ENCODE measurements at regions not wholly inside any gene's neighbourhood (a gene's known extent, or its start where the extent isn't known, plus 50 kb on each side); places are given as distances from the start of the nearest gene placed in this dataset.

GRCh38 chr1:57850176-57850940 lies 426.5 kb upstream of the DAB1 start:
- H3K4me1 ChIP-seq (ENCODE audit: control insufficient read depth in 2 of 2, insufficient read depth in 2 of 2, low read length in 2 of 2), result no peaks in the 10 kb centered on the region
- H3K36me3 ChIP-seq (replicated peaks in 1 of 2; ENCODE audit: control extremely low read depth in 1 of 2, control insufficient read depth in 1 of 2, extremely low read depth in 1 of 2, insufficient read depth in 2 of 2, low read length in 1 of 2), result no peaks in the 10 kb centered on the region
- no peak overlapping the region for H3K9ac ChIP-seq (ENCODE audit: low read length)
- CTCF ChIA-PET, result no interaction called here
- H3K4me2 ChIP-seq (replicated peaks; ENCODE audit: low read depth, low read length, poor library complexity, severe bottlenecking), result no peak overlapping the region
- intact Hi-C loops (cut with micrococcal nuclease), result no loop called here
- POLR2A ChIA-PET, result interaction anchor here (0.6 kb wide), 1 partner anchor 17 kb away, joined by 3 read pairs; no protein-coding TSS in a partner anchor
- 73% methylated on average over 5 of the region's 8 CpGs for WGBS (ENCODE audit: insufficient coverage)
- no peaks in the 10 kb centered on the region for H3K4me1 Mint-ChIP-seq
- ATAC-seq (ENCODE audit: low read depth) (no peak), DNase-seq (no peak)
- no peak overlapping the region for H3K4me3 ChIP-seq (ENCODE audit: control extremely low read depth in 1 of 5, extremely low read depth in 1 of 5, insufficient read depth in 1 of 5, low read depth in 2 of 5, low read length in 4 of 5)
- H4K20me1 ChIP-seq (ENCODE audit: control insufficient read depth, insufficient read depth, low read length, poor library complexity, severe bottlenecking), result no peaks in the 10 kb centered on the region
- H2AFZ ChIP-seq (ENCODE audit: insufficient read depth, low read depth, low read length, poor library complexity, severe bottlenecking), result no peak overlapping the region
- H3K27me3 Mint-ChIP-seq, result peaks cover 8% of the 10 kb centered on the region
- no peak overlapping the region for H3K27ac Mint-ChIP-seq
- no peaks in the 10 kb centered on the region for H3K79me2 ChIP-seq (ENCODE audit: control insufficient read depth, insufficient read depth, low read length)
- H3K27me3 ChIP-seq (replicated peaks in 1 of 4; ENCODE audit: control extremely low read depth in 1 of 4, control insufficient read depth in 3 of 4, insufficient read depth in 4 of 4, low read length in 3 of 4), result no peaks in the 10 kb centered on the region
- no peaks in the 10 kb centered on the region for H3K9me3 Mint-ChIP-seq (ENCODE audit: insufficient read depth)
- no peak overlapping the region for H3K27ac ChIP-seq (ENCODE audit: low read length in 2 of 2)
- H3K9me3 ChIP-seq (ENCODE audit: control extremely low read depth in 1 of 3, control insufficient read depth in 2 of 3, insufficient read depth in 1 of 3, low read length in 2 of 3), result no peaks in the 10 kb centered on the region
- no peak overlapping the region for H3K4me3 Mint-ChIP-seq
- TF ChIP-seq CTCF (IDR thresholded peaks at IDR 0.05), result no peak
- TF ChIP-seq EZH2 (IDR thresholded peaks at IDR 0.05; ENCODE audit: borderline replicate concordance, insufficient read depth, low read depth, low read length, poor library complexity, severe bottlenecking), result no peak

GRCh38 chr1:57848406-57848805 lies 424.5 kb upstream of the DAB1 start:
- no peaks in the 10 kb centered on the region for H3K9me3 Mint-ChIP-seq (ENCODE audit: insufficient read depth)

More at GRCh38 chr1:57848406-57848805, 424.5 kb upstream of the DAB1 start:
- H3K4me2 ChIP-seq (replicated peaks; ENCODE audit: low read depth, low read length, poor library complexity, severe bottlenecking), result no peak overlapping the region
- no peak overlapping the region for H3K4me3 ChIP-seq (ENCODE audit: control extremely low read depth in 1 of 5, extremely low read depth in 1 of 5, insufficient read depth in 1 of 5, low read depth in 2 of 5, low read length in 4 of 5)
- no peaks in the 10 kb centered on the region for H3K79me2 ChIP-seq (ENCODE audit: control insufficient read depth, insufficient read depth, low read length)
- H3K9me3 ChIP-seq (ENCODE audit: control extremely low read depth in 1 of 3, control insufficient read depth in 2 of 3, insufficient read depth in 1 of 3, low read length in 2 of 3), result no peaks in the 10 kb centered on the region
- Mint-ChIP-seq H3K4me1 (no peaks in the 10 kb centered on the region), H3K27me3 (peaks cover 13% of the 10 kb centered on the region), H3K27ac (no peak overlapping the region), H3K4me3 (no peak overlapping the region)
- intact Hi-C loops (cut with micrococcal nuclease), result no loop called here
- ChIA-PET POLR2A (no interaction called here), CTCF (no interaction called here)
- no peaks in the 10 kb centered on the region for H3K36me3 ChIP-seq (replicated peaks in 1 of 2; ENCODE audit: control extremely low read depth in 1 of 2, control insufficient read depth in 1 of 2, extremely low read depth in 1 of 2, insufficient read depth in 2 of 2, low read length in 1 of 2)
- ATAC-seq (ENCODE audit: low read depth), result no peak
- no peak for DNase-seq
- TF ChIP-seq EZH2 (IDR thresholded peaks at IDR 0.05; ENCODE audit: borderline replicate concordance, insufficient read depth, low read depth, low read length, poor library complexity, severe bottlenecking), result no peak
- no peak for TF ChIP-seq CTCF (IDR thresholded peaks at IDR 0.05)
- no peaks in the 10 kb centered on the region for H3K27me3 ChIP-seq (replicated peaks in 1 of 4; ENCODE audit: control extremely low read depth in 1 of 4, control insufficient read depth in 3 of 4, insufficient read depth in 4 of 4, low read length in 3 of 4)
- H3K4me1 ChIP-seq (ENCODE audit: control insufficient read depth in 2 of 2, insufficient read depth in 2 of 2, low read length in 2 of 2), result no peaks in the 10 kb centered on the region
- no peak overlapping the region for H2AFZ ChIP-seq (ENCODE audit: insufficient read depth, low read depth, low read length, poor library complexity, severe bottlenecking)
- H3K27ac ChIP-seq (ENCODE audit: low read length in 2 of 2), result no peak overlapping the region
- H4K20me1 ChIP-seq (ENCODE audit: control insufficient read depth, insufficient read depth, low read length, poor library complexity, severe bottlenecking), result no peaks in the 10 kb centered on the region
- no peak overlapping the region for H3K9ac ChIP-seq (ENCODE audit: low read length)
